Activated CD4-positive, alpha-beta memory T cell treated with anti-CD3 and anti-CD28 coated beads for 36 hours (primary cell): ENCODE measurements at regions not wholly inside any gene's neighbourhood (a gene's known extent, or its start where the extent isn't known, plus 50 kb on each side); places are given as distances from the start of the nearest gene placed in this dataset.
"Not testable (repeated sequence)": the region's sequence is repeated elsewhere in the genome, so short reads cannot be mapped to it uniquely, and the experiment has no call there.

Experiments
- CTCF ChIA-PET: fragments of 350-600 bp; sonication (Branson Sonifier 250); formaldehyde crosslinking; loops from one replicate; lab custom pipeline; 2021; ENCODE audit warnings: antibody characterized with exemption, inconsistent platforms; lab: Charles Lee
- POLR2A ChIA-PET: fragments of 350-600 bp; sonication (Branson Sonifier 250); formaldehyde crosslinking; loops from one replicate; lab custom pipeline; 2021; ENCODE audit warnings: antibody characterized with exemption; lab: Charles Lee
- DNase-seq: peaks from one replicate; pipeline ENCODE4 v3.0.0-alpha.2; 2020
- H3K27ac Mint-ChIP-seq: one replicate; pipeline ENCODE4 v1.8.0; 2021; ENCODE audit warnings: mixed read lengths
- H3K27me3 Mint-ChIP-seq: one replicate; pipeline ENCODE4 v1.8.0; 2021; ENCODE audit warnings: mixed read lengths
- H3K36me3 Mint-ChIP-seq: one replicate; pipeline ENCODE4 v1.8.0; 2021; ENCODE audit warnings: mixed read lengths
- H3K4me1 Mint-ChIP-seq: one replicate; pipeline ENCODE4 v1.8.0; 2021; ENCODE audit warnings: low read depth, mixed read lengths
- H3K4me3 Mint-ChIP-seq: one replicate; pipeline ENCODE4 v1.8.0; 2021; ENCODE audit warnings: mild to moderate bottlenecking, mixed read lengths
- H3K9me3 Mint-ChIP-seq: one replicate; pipeline ENCODE4 v1.8.0; 2021; ENCODE audit warnings: mixed read lengths
- intact Hi-C: fragments of 100-400 bp; cut with micrococcal nuclease; formaldehyde crosslinking; loops from one replicate; pipeline ENCODE4 v1.15.1; 2023

GRCh38 chr13:80946008-80946802, 605.3 kb upstream of the SPRY2 start:
- ChIA-PET POLR2A (no interaction called here), CTCF (no interaction called here)
- Mint-ChIP-seq H3K9me3 (peaks cover 5% of the 10 kb centered on the region), H3K36me3 (no peaks in the 10 kb centered on the region), H3K27ac (no peak overlapping the region), H3K4me3 (no peak overlapping the region), H3K4me1 (no peaks in the 10 kb centered on the region), H3K27me3 (no peaks in the 10 kb centered on the region)
- intact Hi-C loops: no loop called here
- DNase-seq: no peak

GRCh38 chr13:80945328-80945727, 604.4 kb upstream of the SPRY2 start:
- DNase-seq: no peak
- POLR2A ChIA-PET: no interaction called here
- intact Hi-C loops: no loop called here
- Mint-ChIP-seq H3K27me3 (no peaks in the 10 kb centered on the region), H3K36me3 (no peaks in the 10 kb centered on the region), H3K27ac (no peak overlapping the region), H3K9me3 (peaks cover 3% of the 10 kb centered on the region), H3K4me1 (no peaks in the 10 kb centered on the region), H3K4me3 (no peak overlapping the region)
- CTCF ChIA-PET: no interaction called here

- no peak for DNase-seq
Measured at GRCh38 chr13:80939581-80939980, 598.7 kb upstream of the SPRY2 start.

GRCh38 chr13:80931766-80932165, 590.8 kb upstream of the SPRY2 start:
- H3K9me3 Mint-ChIP-seq: peaks cover 3% of the 10 kb centered on the region

More at GRCh38 chr13:80939581-80939980, 598.7 kb upstream of the SPRY2 start:
- no peaks in the 10 kb centered on the region for H3K4me1 Mint-ChIP-seq
- peaks cover 3% of the 10 kb centered on the region for H3K9me3 Mint-ChIP-seq
- no peaks in the 10 kb centered on the region for H3K36me3 Mint-ChIP-seq
- no peaks in the 10 kb centered on the region for H3K27me3 Mint-ChIP-seq
- H3K27ac Mint-ChIP-seq: no peak overlapping the region
- H3K4me3 Mint-ChIP-seq: no peak overlapping the region
- intact Hi-C loops: no loop called here
- ChIA-PET CTCF (no interaction called here), POLR2A (no interaction called here)

GRCh38 chr13:80931118-80931517, 590.2 kb upstream of the SPRY2 start:
- no peak overlapping the region for H3K27ac Mint-ChIP-seq
- no peaks in the 10 kb centered on the region for H3K4me1 Mint-ChIP-seq
- ChIA-PET CTCF (no interaction called here), POLR2A (no interaction called here)
- H3K4me3 Mint-ChIP-seq: no peak overlapping the region
- intact Hi-C loops: no loop called here
- H3K36me3 Mint-ChIP-seq: no peaks in the 10 kb centered on the region
- H3K27me3 Mint-ChIP-seq: no peaks in the 10 kb centered on the region
- H3K9me3 Mint-ChIP-seq: peaks cover 3% of the 10 kb centered on the region
- no peak for DNase-seq

More at GRCh38 chr13:80931766-80932165, 590.8 kb upstream of the SPRY2 start:
- DNase-seq: no peak
- Mint-ChIP-seq H3K4me1 (no peaks in the 10 kb centered on the region), H3K4me3 (no peak overlapping the region), H3K36me3 (no peaks in the 10 kb centered on the region), H3K27me3 (no peaks in the 10 kb centered on the region), H3K27ac (no peak overlapping the region)
- ChIA-PET CTCF (no interaction called here), POLR2A (no interaction called here)
- intact Hi-C loops: no loop called here

GRCh38 chr13:80928241-80928640, 587.3 kb upstream of the SPRY2 start:
- intact Hi-C loops: no loop called here

GRCh38 chr13:80926024-80926423, 585.1 kb upstream of the SPRY2 start:
- H3K36me3 Mint-ChIP-seq, H3K4me1 Mint-ChIP-seq, intact Hi-C loops, H3K27me3 Mint-ChIP-seq, DNase-seq, H3K9me3 Mint-ChIP-seq, H3K4me3 Mint-ChIP-seq, H3K27ac Mint-ChIP-seq, POLR2A ChIA-PET, CTCF ChIA-PET: not testable (repeated sequence)

More at GRCh38 chr13:80928241-80928640, 587.3 kb upstream of the SPRY2 start:
- ChIA-PET CTCF (no interaction called here), POLR2A (no interaction called here)
- Mint-ChIP-seq H3K27me3 (no peaks in the 10 kb centered on the region), H3K27ac (no peak overlapping the region), H3K36me3 (no peaks in the 10 kb centered on the region), H3K4me1 (no peaks in the 10 kb centered on the region), H3K4me3 (no peak overlapping the region), H3K9me3 (no peaks in the 10 kb centered on the region)
- no peak for DNase-seq

GRCh38 chr13:80924596-80924995, 583.7 kb upstream of the SPRY2 start:
- Mint-ChIP-seq H3K4me3 (no peak overlapping the region), H3K27ac (no peak overlapping the region)

GRCh38 chr13:80923907-80924306, 583.0 kb upstream of the SPRY2 start:
- H3K9me3 Mint-ChIP-seq: peaks cover 2% of the 10 kb centered on the region
- intact Hi-C loops: no loop called here
- no peak overlapping the region for H3K27ac Mint-ChIP-seq
- DNase-seq: no peak
- H3K27me3 Mint-ChIP-seq: no peaks in the 10 kb centered on the region
- H3K4me3 Mint-ChIP-seq: no peak overlapping the region
- H3K4me1 Mint-ChIP-seq: no peaks in the 10 kb centered on the region
- ChIA-PET POLR2A (no interaction called here), CTCF (no interaction called here)
- H3K36me3 Mint-ChIP-seq: no peaks in the 10 kb centered on the region

More at GRCh38 chr13:80924596-80924995, 583.7 kb upstream of the SPRY2 start:
- H3K36me3 Mint-ChIP-seq: no peaks in the 10 kb centered on the region
- CTCF ChIA-PET: no interaction called here
- POLR2A ChIA-PET: no interaction called here
- peaks cover 2% of the 10 kb centered on the region for H3K9me3 Mint-ChIP-seq
- intact Hi-C loops: no loop called here
- H3K4me1 Mint-ChIP-seq: no peaks in the 10 kb centered on the region
- no peaks in the 10 kb centered on the region for H3K27me3 Mint-ChIP-seq
- no peak for DNase-seq

GRCh38 chr13:80921971-80922370, 581.0 kb upstream of the SPRY2 start:
- ChIA-PET POLR2A (no interaction called here), CTCF (no interaction called here)
- no peak for DNase-seq
- peaks cover 5% of the 10 kb centered on the region for H3K9me3 Mint-ChIP-seq
- intact Hi-C loops: no loop called here
- no peaks in the 10 kb centered on the region for H3K27me3 Mint-ChIP-seq
- H3K4me1 Mint-ChIP-seq: no peaks in the 10 kb centered on the region
- no peaks in the 10 kb centered on the region for H3K36me3 Mint-ChIP-seq
- H3K27ac Mint-ChIP-seq: no peak overlapping the region
- no peak overlapping the region for H3K4me3 Mint-ChIP-seq

GRCh38 chr13:80921541-80921940, 580.6 kb upstream of the SPRY2 start:
- Mint-ChIP-seq H3K9me3 (peaks cover 5% of the 10 kb centered on the region), H3K4me1 (no peaks in the 10 kb centered on the region), H3K4me3 (no peak overlapping the region), H3K36me3 (no peaks in the 10 kb centered on the region), H3K27me3 (no peaks in the 10 kb centered on the region), H3K27ac (no peak overlapping the region)
- intact Hi-C loops: no loop called here
- CTCF ChIA-PET: no interaction called here
- DNase-seq: no peak
- POLR2A ChIA-PET: no interaction called here

- Mint-ChIP-seq H3K36me3 (no peaks in the 10 kb centered on the region), H3K27ac (no peak overlapping the region), H3K9me3 (peaks cover 4% of the 10 kb centered on the region), H3K4me1 (no peaks in the 10 kb centered on the region), H3K4me3 (no peak overlapping the region), H3K27me3 (no peaks in the 10 kb centered on the region)
- POLR2A ChIA-PET: no interaction called here
- CTCF ChIA-PET: no interaction called here
- intact Hi-C loops: no loop called here
- DNase-seq: no peak
Measured at GRCh38 chr13:80906860-80907259, 565.9 kb upstream of the SPRY2 start.

- DNase-seq: no peak
- peaks cover 3% of the 10 kb centered on the region for H3K9me3 Mint-ChIP-seq
- no peaks in the 10 kb centered on the region for H3K4me1 Mint-ChIP-seq
- H3K36me3 Mint-ChIP-seq: no peaks in the 10 kb centered on the region
- no peak overlapping the region for H3K4me3 Mint-ChIP-seq
- ChIA-PET CTCF (no interaction called here), POLR2A (no interaction called here)
- intact Hi-C loops: no loop called here
- H3K27ac Mint-ChIP-seq: no peak overlapping the region
- no peaks in the 10 kb centered on the region for H3K27me3 Mint-ChIP-seq
Measured at GRCh38 chr13:80904386-80904785, 563.5 kb upstream of the SPRY2 start.
